Putamen (tissue), 1 donor: ENCODE measurements at regions not wholly inside any gene's neighbourhood (a gene's known extent, or its start where the extent isn't known, plus 50 kb on each side); places are given as distances from the start of the nearest gene placed in this dataset.
"Not testable (repeated sequence)": the region's sequence is repeated elsewhere in the genome, so short reads cannot be mapped to it uniquely, and the experiment has no call there.

Experiments
- DNase-seq: peaks from one replicate; pipeline ENCODE4 v3.0.0-alpha.2; 2016; ENCODE audit warnings: low spot score

- DNase-seq = no peak
These were observed 257.1 kb downstream of the ACKR3 start for GRCh38 chr2:236826606-236827156.

- DNase-seq = no peak
These were observed 257.7 kb upstream of the COPS8 start for GRCh38 chr2:236827997-236828396.

- no peak for DNase-seq
These were observed 256.9 kb upstream of the COPS8 start for GRCh38 chr2:236828820-236829219.

- no peak for DNase-seq
These were observed 254.8 kb upstream of the COPS8 start for GRCh38 chr2:236830926-236831325.

GRCh38 chr2:236831698-236832097 is 254.0 kb upstream of the COPS8 start:
- DNase-seq = no peak

- no peak for DNase-seq
These were observed 252.1 kb upstream of the COPS8 start for GRCh38 chr2:236833501-236834073.

GRCh38 chr2:236834284-236834683 is 251.4 kb upstream of the COPS8 start:
- DNase-seq = no peak

GRCh38 chr2:236835307-236836024 is 250.2 kb upstream of the COPS8 start:
- DNase-seq = no peak

GRCh38 chr2:236836028-236836427 is 249.7 kb upstream of the COPS8 start:
- not testable (repeated sequence) for DNase-seq

- DNase-seq = no peak
These were observed 245.5 kb upstream of the COPS8 start for GRCh38 chr2:236840215-236840614.

GRCh38 chr2:236840857-236841256 is 244.8 kb upstream of the COPS8 start:
- DNase-seq = no peak

GRCh38 chr2:236841389-236841788 is 244.3 kb upstream of the COPS8 start:
- no peak for DNase-seq

GRCh38 chr2:236843161-236843968 is 242.3 kb upstream of the COPS8 start:
- DNase-seq = no peak

GRCh38 chr2:236844711-236845110 is 241.0 kb upstream of the COPS8 start:
- no peak for DNase-seq

- no peak for DNase-seq
These were observed 238.7 kb upstream of the COPS8 start for GRCh38 chr2:236847023-236847422.

- DNase-seq = no peak
These were observed 238.0 kb upstream of the COPS8 start for GRCh38 chr2:236847538-236848263.

GRCh38 chr2:236848501-236848900 is 237.2 kb upstream of the COPS8 start:
- no peak for DNase-seq

GRCh38 chr2:236849508-236849907 is 236.2 kb upstream of the COPS8 start:
- no peak for DNase-seq

- no peak for DNase-seq
These were observed 235.7 kb upstream of the COPS8 start for GRCh38 chr2:236849940-236850339.

GRCh38 chr2:236851187-236851586 is 234.5 kb upstream of the COPS8 start:
- DNase-seq = no peak

GRCh38 chr2:236852100-236852976 is 233.4 kb upstream of the COPS8 start:
- DNase-seq = no peak
